Fibroblast of lung (primary cell): ENCODE measurements at regions not wholly inside any gene's neighbourhood (a gene's known extent, or its start where the extent isn't known, plus 50 kb on each side); places are given as distances from the start of the nearest gene placed in this dataset.

Source experiments
- EZH2 ChIP-seq: IDR thresholded peaks from 2 replicates; pipeline ENCODE4 v1.5.1; 2012; ENCODE audit warnings: low read length, control low read depth, mild to moderate bottlenecking; ENCODE audit errors: missing control alignments
- TF ChIP-seq, protein P1 (sequence below), 2 donors: IDR thresholded peaks in 1 of 2; conservative IDR thresholded peaks in 1 of 2; 1 replicate in 1 of 2; 2 replicates in 1 of 2; pipeline ENCODE4 v1.5.1; 2011 to 2012; ENCODE audit warnings: low read length in 2 of 2, control low read depth in 1 of 2, inconsistent platforms in 1 of 2, low read depth in 1 of 2, mild to moderate bottlenecking in 1 of 2

DNA sequence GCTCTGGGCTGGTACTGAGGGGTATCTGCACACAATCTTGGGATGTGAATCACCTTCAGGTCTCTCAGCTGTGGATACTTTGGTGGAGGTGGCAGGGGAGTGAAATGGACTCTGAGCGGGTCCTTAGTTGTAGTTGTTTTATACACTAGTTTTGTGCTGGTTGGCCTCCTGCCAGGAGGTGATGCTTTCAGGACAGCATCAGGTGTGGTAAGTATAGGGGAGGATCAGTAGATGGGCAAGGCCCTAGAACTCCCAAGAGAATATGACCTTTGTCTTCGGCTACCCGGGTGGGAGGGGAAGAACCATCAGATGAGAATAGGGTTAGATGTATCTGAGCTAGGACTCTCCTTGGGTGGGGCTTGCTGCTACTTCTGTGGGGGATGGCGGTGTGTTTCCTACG is 2284.3 kb upstream of the PCDH20 start:
- TF ChIP-seq, protein P1, sequence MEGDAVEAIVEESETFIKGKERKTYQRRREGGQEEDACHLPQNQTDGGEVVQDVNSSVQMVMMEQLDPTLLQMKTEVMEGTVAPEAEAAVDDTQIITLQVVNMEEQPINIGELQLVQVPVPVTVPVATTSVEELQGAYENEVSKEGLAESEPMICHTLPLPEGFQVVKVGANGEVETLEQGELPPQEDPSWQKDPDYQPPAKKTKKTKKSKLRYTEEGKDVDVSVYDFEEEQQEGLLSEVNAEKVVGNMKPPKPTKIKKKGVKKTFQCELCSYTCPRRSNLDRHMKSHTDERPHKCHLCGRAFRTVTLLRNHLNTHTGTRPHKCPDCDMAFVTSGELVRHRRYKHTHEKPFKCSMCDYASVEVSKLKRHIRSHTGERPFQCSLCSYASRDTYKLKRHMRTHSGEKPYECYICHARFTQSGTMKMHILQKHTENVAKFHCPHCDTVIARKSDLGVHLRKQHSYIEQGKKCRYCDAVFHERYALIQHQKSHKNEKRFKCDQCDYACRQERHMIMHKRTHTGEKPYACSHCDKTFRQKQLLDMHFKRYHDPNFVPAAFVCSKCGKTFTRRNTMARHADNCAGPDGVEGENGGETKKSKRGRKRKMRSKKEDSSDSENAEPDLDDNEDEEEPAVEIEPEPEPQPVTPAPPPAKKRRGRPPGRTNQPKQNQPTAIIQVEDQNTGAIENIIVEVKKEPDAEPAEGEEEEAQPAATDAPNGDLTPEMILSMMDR (conservative IDR thresholded peaks at IDR 0.05 in 1 of 2, IDR thresholded peaks at IDR 0.05 in 1 of 2; ENCODE audit: low read depth in 1 of 2, low read length in 2 of 2): no peak
- TF ChIP-seq EZH2: no peak
